Stimulated activated CD4-positive, alpha-beta T cell treated with anti-CD3 and anti-CD28 coated beads, Interleukin-2, amount 100 ng/mL, for 48 hours (primary cell): ENCODE measurements at regions not wholly inside any gene's neighbourhood (a gene's known extent, or its start where the extent isn't known, plus 50 kb on each side); places are given as distances from the start of the nearest gene placed in this dataset.

Experiments used
- DNase-seq, 2 donors: peaks; one replicate each; pipeline ENCODE4 v3.0.0-alpha.2; 2020

- no peak for DNase-seq
Observed at GRCh38 chr6:104301951-104302350, 557.8 kb downstream of the HACE1 start.

- no peak for DNase-seq
Observed at GRCh38 chr6:104286641-104287040, 573.1 kb downstream of the HACE1 start.

- DNase-seq = no peak
Observed at GRCh38 chr6:104284872-104285271, 574.8 kb downstream of the HACE1 start.

GRCh38 chr6:104282581-104282980, 577.1 kb downstream of the HACE1 start:
- no peak for DNase-seq

- no peak for DNase-seq
Observed at GRCh38 chr6:104281370-104281769, 578.3 kb downstream of the HACE1 start.

GRCh38 chr6:104268389-104268788, 591.3 kb downstream of the HACE1 start:
- DNase-seq = no peak

- DNase-seq = no peak
Observed at GRCh38 chr6:104266922-104267321, 592.8 kb downstream of the HACE1 start.

GRCh38 chr6:104256646-104257045, 603.1 kb downstream of the HACE1 start:
- no peak for DNase-seq

GRCh38 chr6:104253236-104253635, 606.5 kb downstream of the HACE1 start:
- DNase-seq = no peak

- no peak for DNase-seq
Observed at GRCh38 chr6:104252276-104252675, 607.4 kb downstream of the HACE1 start.

- no peak for DNase-seq
Observed at GRCh38 chr6:104251651-104252050, 608.1 kb downstream of the HACE1 start.

- no peak for DNase-seq
Observed at GRCh38 chr6:104240865-104241264, 618.9 kb downstream of the HACE1 start.

GRCh38 chr6:104239971-104240370, 619.7 kb downstream of the HACE1 start:
- DNase-seq = no peak

- no peak for DNase-seq
Observed at GRCh38 chr6:104229057-104229456, 630.7 kb downstream of the HACE1 start.

- DNase-seq = no peak
Observed at GRCh38 chr6:104227508-104227907, 632.2 kb downstream of the HACE1 start.

- DNase-seq = no peak
Observed at GRCh38 chr6:104226790-104227446, 632.8 kb downstream of the HACE1 start.

GRCh38 chr6:104218116-104218515, 641.6 kb downstream of the HACE1 start:
- DNase-seq = no peak

GRCh38 chr6:104214901-104215300, 644.8 kb downstream of the HACE1 start:
- no peak for DNase-seq

- DNase-seq = no peak
Observed at GRCh38 chr6:104212977-104213668, 646.6 kb downstream of the HACE1 start.

GRCh38 chr6:104207635-104208034, 652.1 kb downstream of the HACE1 start:
- DNase-seq = no peak

GRCh38 chr6:104201557-104201956, 658.2 kb downstream of the HACE1 start:
- no peak for DNase-seq

GRCh38 chr6:104187616-104188015, 672.1 kb downstream of the HACE1 start:
- no peak for DNase-seq

- no peak for DNase-seq
Observed at GRCh38 chr6:104186831-104187230, 672.9 kb downstream of the HACE1 start.

GRCh38 chr6:104183816-104184435, 675.8 kb downstream of the HACE1 start:
- DNase-seq = no peak
